Stimulated activated CD4-positive, alpha-beta T cell treated with anti-CD3 and anti-CD28 coated beads, Interleukin-4, amount 100 ng/mL, for 4 hours (primary cell): ENCODE measurements at regions not wholly inside any gene's neighbourhood (a gene's known extent, or its start where the extent isn't known, plus 50 kb on each side); places are given as distances from the start of the nearest gene placed in this dataset.

Experiments
- DNase-seq, 2 experiments: peaks; one replicate each; pipeline ENCODE4 v3.0.0-alpha.2; 2020

DNA sequence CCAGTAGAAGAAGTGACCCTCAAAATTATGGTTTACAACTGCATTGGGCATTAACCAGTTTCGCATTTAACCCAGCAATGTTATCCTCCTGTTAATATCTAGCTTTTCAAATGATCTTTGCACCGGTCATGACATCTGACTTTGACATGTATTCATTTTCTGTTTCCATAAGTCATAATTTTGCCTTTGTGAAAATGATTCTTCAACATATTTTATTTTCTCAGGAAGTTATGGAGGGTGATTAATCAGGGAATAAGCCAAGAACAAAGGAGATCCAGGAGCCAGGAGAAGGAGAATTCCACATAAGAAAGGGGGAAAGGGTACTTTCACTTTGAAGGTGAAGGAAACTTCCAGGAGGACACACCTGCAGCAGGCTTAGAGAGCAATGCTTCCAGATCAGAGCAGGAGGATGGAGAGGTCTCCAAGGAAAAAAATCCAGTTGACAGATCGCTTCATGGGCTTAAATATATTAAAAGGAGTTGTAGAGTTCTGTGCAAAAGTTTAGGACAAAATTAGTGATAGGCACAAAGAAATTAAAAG is 92.1 kb upstream of the FAM3C start:
- no peak for DNase-seq

- DNase-seq = no peak
Measured at GRCh38 chr7:121486590-121486989, 90.5 kb upstream of the FAM3C start.

DNA sequence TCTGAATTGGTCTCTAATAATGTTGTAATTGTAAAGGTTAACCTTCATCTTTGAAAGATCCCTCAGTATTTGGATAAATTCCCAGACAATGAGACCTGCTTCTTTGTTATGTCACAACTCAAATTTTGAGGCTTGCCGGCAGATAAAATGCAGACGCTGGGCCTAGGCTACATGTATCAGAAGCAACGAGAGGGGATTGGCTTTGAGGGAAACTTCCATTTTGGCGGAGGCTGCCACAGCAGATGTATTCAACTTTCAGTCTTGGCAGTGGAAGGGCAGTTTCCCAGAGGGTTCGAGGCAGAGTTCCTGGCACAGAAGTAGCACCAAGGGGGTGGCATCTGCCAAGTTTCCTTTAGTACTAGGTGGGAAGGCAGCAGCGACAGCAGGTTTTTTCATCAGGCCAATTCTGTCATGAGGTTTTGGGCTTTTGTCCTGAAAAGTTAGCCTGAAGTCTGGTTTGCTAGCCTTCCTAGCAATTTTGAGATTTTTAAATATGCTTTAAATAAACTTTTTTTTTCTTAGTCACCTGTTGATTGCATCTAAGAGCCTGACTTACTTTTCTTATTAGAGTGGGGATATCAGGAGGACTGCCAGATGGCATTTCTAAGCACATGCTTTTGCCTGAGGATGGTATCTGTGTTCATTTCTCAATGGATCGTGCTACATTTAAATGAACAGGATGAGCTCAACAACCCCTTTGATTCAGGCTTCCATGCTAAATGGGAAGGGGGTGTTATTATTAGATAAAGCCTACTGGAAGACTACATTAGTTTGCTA is 89.5 kb upstream of the FAM3C start:
- DNase-seq = no peak

GRCh38 chr7:121484089-121484763 is 88.1 kb upstream of the FAM3C start:
- DNase-seq = no peak

DNA sequence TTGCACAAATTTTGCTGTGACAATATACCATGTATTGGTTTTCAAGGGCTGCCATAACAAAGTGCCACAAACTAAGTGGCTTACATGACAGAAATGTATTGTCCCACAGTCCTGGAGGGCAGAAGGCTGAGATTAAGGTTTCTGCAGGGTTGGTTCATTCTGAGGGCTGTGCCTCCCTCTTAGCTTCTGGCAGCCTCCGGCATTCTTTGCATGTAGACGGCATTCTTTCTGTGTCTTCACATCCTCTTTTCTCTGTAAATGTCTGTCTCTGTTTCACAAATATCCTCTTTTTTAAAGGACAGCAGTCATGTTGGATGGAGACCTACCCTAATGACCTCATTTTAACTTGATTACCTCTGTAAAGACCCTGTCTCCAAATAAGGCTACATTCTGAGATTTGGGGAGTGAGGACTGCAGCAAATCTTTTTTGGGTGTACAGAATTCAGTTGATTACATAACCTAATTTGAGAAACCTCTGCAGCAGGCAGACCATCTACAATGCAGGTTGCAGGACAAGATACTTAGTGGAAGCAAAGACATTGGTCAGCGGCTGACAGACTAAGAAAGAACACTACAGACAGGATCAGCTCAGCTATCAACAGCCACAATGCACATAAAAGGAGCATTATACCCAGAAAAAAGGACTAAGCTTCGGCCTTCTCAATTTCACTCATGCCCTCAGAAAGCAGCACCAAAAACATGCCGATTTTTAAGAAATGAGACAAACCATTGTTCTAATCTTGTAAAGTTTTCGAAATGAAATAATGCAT is 84.6 kb upstream of the FAM3C start:
- DNase-seq = no peak

DNA sequence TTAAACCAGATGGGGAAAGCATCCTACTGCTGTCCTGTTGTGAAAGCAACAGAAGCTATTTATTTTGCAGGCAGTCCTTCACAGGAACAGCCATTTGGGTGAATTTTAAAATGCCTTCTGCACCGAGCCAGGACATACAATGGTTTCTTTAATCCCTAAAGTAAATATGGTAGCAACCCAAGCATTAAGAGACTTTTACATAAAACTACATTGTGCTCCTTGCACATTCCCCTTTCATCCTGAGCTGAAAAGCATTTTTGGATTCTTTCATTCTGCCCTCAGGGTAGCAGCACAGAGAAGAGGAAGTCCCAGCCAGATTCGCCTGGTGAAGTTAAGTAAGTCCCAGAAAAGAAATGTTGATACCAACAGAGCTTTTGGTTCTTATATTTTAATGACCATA is 84.0 kb upstream of the FAM3C start:
- DNase-seq = no peak

- DNase-seq = no peak
Measured at GRCh38 chr7:121479466-121479865, 83.4 kb upstream of the FAM3C start.

- no peak for DNase-seq
Measured at GRCh38 chr7:121475806-121476205, 79.7 kb upstream of the FAM3C start.

DNA sequence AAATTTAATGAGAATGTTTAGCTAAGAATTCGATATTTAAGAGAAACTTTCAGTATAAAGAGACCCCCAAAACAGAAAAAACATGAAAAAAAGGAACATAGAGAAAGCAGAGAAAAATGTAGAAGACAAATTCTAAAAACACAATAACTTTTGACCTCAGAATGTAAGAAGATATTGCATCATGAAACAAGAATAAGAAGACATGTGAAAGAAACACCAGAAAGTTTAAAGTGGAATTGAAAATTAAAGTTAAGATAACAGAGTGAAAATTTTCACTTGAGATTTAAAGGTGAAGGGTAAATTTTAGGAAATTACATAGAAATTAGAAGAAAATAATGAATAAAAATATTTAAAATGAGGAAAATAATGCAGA is 78.2 kb upstream of the FAM3C start:
- DNase-seq = no peak

DNA sequence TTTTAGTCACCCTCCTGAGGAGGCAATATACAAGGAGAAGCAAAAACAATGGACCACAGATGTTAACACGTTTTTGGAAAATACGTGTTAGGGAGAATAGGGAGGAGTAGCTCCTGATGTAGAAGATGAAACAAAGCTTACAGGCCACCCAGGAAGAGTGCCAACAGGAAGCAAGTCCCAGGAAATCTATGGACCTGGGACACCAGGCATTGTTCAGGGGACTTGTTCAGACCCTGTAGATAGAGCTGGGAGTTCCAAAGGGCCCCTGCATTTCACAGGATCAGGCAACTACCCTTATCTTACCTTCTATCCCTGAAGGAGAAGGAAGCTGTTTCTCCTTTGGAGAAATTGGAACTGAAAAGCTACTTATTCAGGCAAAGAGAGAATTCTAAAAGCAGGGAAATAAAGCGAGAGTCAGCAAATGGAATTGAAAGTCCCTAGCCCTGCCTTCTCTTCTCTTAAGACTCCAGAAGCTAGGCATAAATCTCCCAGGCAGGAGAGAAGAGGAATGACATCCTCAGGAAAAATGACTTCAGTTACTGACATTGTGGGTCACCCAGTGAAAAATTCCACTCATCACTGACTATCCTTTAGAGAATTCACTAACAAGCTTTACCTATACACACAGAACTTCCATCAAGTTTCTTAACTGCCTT is 77.7 kb upstream of the FAM3C start:
- DNase-seq = no peak

- DNase-seq = no peak
Measured at GRCh38 chr7:121466455-121466854, 70.3 kb upstream of the FAM3C start.

GRCh38 chr7:121459148-121459547 is 63.0 kb upstream of the FAM3C start:
- DNase-seq = no peak

- DNase-seq = no peak
Measured at GRCh38 chr7:121456785-121457359, 60.8 kb upstream of the FAM3C start.

GRCh38 chr7:121456015-121456414 is 59.9 kb upstream of the FAM3C start:
- DNase-seq = no peak

GRCh38 chr7:121452389-121452788 is 56.3 kb upstream of the FAM3C start:
- no peak for DNase-seq

DNA sequence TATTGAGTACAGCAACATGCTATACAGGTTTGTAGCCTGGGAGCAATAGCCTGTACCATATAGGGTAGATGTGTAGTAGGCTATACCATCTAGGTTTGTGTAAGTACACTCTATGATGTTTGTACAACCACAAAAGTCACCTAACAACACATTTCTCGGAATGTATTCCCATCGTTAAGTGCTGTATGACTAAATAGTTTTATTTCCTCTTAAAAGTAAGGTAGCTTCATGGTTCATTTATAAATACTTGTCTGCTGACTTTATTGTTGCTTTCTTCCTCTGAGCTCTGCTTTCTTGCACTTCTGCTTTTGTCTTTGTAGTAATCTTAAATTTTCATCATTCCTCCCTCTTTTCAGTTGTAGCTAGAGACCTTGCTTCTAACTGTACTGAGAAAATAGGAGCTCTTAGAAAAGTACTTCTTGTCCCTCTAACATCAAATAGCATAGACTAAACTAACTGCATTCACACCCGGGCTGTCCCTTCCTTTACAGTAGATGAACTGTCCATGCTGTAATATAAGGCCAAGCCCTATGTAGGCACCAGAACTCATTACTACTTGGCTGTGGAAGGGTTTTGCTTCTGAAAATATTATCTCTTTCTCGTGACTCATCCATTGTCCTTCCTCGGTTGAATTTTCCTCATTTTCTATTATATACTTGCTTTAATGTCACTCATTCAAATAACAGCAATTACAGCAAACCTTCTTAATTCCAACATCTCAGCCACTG is 55.4 kb upstream of the FAM3C start:
- DNase-seq = no peak

DNA sequence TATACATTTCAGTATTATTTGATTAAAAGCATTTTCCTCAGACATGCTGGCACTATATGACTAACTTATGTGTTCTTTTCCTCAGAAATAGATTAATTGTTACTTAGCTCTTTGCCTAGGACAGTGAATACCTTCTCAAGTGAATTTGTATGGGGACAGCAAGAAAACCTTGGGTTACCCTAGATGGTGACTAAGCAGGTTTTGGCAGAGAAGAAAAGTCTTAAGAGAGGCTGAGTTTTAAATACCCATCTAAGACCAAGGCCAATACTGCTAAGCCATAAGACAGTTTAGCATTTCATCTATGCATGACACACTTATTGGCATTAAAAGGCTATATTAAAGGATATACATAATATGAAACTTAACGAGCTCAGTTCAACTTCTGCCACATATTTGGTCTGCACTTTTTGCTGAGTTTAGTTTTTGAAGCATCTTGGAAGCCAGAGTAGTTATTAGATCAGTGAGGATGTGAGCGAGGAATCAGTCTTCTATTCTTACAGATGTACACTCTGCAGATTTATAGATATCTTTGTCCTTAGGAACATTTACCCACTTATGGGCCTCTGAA is 54.6 kb upstream of the FAM3C start:
- DNase-seq = no peak

DNA sequence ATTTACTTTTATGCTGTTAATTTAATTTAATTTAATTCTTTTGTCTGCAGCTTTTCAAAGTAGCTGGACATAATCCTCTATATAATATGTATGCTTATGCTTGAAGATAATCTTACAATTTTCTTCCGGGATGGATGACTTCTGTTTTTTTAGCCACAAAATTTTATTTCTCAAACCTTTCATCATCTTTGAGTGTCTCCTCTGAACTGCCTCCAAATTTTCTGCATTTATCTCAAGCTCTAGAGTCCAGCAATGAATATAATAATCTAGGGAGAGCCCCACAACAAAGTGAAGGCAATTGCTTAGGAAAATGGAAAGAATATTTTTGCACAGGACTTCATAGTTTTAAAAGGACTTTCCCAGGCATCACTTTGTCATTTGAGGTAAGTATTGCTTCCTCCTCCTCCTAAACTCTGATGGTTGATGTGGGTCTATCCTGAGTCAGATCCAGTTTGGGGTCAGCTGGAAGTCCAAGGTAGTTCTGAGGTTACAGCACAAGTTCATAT is 53.7 kb upstream of the FAM3C start:
- DNase-seq = no peak

GRCh38 chr7:121449329-121449728 is 53.2 kb upstream of the FAM3C start:
- DNase-seq = no peak

- DNase-seq = no peak
Measured at GRCh38 chr7:121448429-121448828, 52.3 kb upstream of the FAM3C start.

GRCh38 chr7:121447911-121448300 is 51.8 kb upstream of the FAM3C start:
- DNase-seq = no peak
